Hematopoietic multipotent progenitor cell treated with erythropoietin and hydrocortisone succinate and interleukin-3 and kit ligand, for 8 days (in vitro differentiated cells): ENCODE measurements at regions not wholly inside any gene's neighbourhood (a gene's known extent, or its start where the extent isn't known, plus 50 kb on each side); places are given as distances from the start of the nearest gene placed in this dataset.
"Not testable (repeated sequence)": the region's sequence is repeated elsewhere in the genome, so short reads cannot be mapped to it uniquely, and the experiment has no call there.

Experiments used
- DNase-seq: peaks from one replicate; pipeline ENCODE4 v3.0.0-alpha.2; 2015

DNA sequence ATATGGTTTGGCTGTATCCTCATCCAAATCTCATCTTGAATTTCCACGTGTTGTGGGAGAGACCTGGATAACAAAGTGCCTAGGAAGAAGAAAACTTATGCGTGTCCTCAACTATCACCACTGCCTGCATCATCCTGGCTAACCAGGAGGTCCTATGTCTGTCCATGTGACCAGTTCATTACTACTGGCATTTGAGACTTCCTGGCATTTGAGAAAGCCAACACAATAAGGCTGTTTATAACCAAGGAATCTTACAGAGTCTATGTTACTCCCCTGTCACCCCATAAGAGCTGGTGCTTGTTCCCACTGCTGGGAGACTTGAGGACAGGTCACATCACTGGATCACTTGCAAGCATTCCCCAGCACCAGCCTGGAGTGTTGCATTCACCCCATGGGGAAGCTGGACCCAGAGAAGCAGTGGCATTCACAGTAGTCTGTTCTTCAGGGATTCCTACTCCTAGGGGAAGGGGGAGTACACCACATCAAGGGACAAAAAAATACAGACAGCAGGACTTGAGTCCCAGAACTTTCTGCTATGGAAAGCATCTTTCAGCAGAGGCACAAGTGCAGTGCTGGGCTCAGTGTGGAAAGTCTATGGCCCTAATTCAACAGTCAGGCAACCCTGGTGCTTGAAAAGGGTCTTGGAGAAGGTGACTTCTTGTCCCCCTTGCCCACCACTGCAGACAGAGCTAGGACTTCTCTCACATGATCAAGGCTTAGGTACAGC lies 717.1 kb downstream of the SEMA5A start:
- no peak for DNase-seq

GRCh38 chr5:8829323-8830029 lies 716.4 kb downstream of the SEMA5A start:
- DNase-seq = no peak

DNA sequence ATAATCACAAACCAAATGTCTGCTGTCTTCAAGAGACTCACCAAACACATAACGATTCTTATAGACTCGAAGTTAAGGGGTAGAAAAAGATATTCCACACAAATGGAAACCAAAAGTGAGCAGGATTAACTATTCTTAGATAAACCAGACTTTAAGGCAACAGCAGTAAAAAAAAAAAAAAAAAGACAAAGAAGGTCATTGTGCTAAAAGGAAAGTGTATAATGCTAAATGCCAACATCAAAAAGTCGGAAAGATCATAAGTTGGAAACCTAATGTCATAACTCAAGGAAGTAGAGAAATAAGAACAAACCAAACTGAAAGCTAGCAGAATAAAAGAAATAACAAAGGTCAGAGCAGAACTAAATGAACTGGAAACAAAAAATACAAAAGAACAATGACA lies 714.6 kb downstream of the SEMA5A start:
- no peak for DNase-seq

DNA sequence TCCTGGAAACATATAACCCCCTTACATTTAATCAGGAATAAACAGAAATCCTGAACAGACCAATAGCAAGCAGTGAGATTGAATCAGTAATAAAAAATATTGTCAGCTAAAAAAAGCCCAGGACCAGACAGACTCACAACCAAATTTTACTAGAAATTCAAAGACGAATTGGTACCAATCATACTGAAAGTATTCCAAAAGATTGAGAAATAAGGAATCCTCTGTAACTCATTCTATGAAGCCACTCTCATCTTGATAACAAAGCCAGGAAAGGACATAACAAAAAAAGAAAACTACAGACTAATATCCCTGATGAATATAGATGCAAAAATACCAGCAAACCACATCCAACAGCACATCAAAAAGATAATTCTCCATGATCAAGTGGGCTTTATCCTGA lies 714.0 kb downstream of the SEMA5A start:
- no peak for DNase-seq

DNA sequence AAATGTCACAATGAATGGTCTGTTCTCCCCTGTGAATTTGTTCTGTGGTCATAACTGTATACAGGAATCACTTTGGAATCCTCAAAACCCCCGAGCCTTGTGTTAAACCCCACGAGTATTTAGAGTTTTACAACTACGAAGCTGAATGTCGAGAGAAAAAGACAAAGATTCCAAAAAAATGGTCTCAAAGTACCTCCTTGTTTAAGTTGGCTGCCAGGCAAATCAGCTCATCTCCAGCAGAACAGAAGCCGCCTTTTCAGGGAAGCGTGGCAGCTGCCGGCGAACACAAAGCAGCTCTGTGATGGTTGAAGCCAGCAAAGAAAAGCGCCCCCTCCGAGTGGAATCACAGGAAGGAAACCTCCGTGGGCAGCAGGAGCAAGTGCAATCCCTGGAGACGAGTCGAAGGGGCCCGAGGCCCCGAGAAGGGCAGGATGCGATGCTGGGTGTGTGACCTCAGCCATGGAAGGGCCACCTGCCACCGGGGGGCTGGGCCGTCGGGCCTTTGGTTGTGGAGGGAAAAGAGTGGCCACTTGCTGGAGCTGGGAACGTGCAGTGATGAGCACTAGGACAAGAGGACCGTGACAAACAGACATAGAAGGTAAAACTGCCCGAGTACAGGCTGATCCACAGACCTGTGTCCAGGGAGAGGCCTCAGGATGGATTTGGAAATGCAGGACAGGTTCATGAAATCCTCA lies 706.4 kb downstream of the SEMA5A start:
- no peak for DNase-seq

GRCh38 chr5:8840237-8840636 lies 705.6 kb downstream of the SEMA5A start:
- DNase-seq = no peak

DNA sequence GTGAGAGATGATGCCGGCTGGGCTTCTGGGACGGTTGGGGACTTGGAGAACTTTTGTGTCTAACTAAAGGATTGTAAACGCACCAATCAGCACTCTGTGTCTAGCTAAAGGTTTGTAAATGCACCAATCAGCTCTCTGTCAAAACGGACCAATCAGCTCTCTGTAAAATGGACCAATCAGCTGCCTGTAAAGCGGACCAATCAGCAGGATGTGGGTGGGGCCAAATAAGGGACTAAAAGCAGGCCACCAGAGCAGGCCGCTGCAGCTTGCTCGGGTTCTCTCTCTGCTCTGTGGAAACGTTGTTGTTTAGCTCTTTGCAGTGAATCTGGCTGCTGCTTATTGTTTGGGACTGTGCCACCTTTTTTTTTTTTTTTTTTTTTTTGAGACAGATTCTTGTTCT lies 705.1 kb downstream of the SEMA5A start:
- not testable (repeated sequence) for DNase-seq

- DNase-seq = no peak
These were observed 702.8 kb downstream of the SEMA5A start for GRCh38 chr5:8842971-8843551.

GRCh38 chr5:8843771-8844170 lies 702.1 kb downstream of the SEMA5A start:
- no peak for DNase-seq

DNA sequence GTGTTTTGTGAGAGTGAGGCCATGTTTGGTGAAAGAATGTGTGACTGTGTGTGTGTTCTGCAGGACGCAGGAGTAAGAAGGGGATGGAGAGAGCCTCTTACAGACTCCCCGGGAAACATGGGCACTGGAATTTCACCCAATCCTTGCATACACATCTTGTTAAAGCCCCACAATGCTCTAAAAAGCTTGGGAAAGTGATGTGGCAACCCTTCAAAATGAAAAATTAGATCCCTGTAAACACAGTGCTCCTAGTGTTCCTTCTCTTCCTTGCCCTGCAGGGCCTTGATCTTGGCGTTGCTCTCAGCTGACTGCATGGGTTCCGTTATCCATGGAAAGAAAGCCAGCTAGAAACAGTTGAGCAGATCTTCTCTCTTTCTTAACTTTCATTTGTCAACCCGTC lies 701.7 kb downstream of the SEMA5A start:
- DNase-seq = no peak

DNA sequence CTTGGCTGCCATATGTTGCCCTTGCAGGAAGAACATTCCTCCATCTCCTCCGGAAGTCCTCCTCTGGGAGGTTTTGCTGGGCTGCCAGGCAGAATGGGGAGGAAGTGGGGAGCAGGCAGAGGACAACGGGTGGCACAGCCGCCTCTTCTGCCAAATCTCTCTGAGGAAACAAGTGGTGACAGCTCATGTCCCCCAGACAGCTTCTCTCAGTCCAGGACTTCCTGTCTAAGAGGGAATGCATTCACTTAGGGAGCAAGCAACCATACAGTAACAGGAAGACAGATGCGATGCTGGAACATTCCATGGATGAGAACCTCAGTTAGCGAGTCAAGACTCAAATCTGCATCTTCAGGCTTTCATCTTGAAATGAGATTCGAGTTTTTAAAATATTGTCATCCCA lies 701.0 kb downstream of the SEMA5A start:
- no peak for DNase-seq

DNA sequence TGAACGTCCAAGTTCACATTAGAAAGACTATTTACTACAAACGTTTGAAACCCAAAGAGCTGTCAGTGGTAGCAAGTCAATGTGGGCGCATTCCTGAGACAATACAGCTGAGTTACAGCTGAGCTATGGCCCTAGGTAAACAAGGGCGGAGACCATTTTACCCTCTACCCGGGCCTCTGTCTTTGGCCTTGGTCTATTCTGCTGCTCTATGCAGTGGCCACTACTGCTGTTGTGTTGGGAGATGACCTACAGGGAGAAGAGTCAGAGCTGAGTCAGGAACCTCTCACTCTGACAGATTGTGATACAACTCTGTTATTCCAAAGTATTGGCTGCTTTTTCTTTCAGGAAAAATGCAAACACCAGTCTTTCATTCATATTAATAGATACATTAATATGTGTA lies 700.6 kb downstream of the SEMA5A start:
- no peak for DNase-seq

DNA sequence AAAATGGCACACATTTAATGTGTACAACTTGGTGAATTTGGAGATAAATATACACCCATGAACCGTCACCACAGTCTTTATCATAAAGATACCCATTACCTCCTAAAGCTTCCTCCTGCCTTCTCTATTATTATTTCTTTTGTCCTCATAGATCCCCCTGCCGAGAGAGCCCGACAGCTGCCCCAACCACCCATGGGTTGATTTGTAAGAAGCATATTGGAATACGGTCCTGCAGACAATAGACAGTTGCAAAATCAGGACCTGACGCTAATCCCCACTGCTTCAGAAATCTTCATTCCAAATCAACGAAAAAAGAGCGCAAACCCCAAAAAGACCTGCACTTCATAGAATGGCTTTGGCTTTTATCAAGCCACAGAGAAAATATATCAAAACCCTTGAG lies 697.5 kb downstream of the SEMA5A start:
- DNase-seq = no peak

- DNase-seq = no peak
These were observed 696.8 kb downstream of the SEMA5A start for GRCh38 chr5:8848997-8849594.

GRCh38 chr5:8851101-8851500 lies 694.8 kb downstream of the SEMA5A start:
- no peak for DNase-seq

- DNase-seq = no peak
These were observed 688.8 kb downstream of the SEMA5A start for GRCh38 chr5:8857051-8857450.

DNA sequence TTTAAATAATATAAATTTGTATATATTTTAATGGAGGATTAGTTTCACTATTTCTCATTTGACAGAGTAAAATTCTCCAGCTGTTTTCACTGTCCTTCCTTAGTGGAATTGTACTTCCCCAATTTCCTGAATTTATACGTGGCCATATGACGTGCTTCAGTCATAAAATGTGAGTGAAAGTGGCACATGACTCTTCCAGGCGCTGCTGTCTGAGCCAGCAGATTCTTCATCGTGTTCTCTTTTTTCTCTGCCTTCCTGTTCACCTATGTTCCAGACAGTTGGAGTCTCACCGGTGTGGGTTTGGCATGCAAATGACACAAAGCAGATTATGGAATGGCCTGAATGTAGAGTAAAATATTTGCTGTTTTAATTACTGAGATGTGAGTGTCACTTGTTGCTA lies 684.1 kb downstream of the SEMA5A start:
- no peak for DNase-seq

DNA sequence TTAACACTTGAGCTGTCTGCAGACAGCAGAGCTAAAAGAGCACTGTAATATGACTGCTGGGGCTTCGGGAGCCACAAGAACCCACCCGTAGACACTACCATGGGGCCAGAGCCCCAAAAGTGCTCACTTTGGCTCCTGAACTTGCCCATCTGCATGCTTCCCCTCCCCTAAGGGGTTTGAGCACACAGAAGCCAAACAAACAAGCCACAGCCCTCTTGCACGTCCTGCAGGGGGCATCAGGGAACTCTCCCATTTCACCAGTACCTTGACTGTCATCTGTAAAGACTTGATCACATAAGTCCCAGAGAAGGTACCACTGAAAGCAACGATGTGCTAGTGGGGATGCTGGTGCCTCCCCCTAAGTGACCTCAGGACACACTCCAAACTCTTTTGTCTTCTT lies 681.8 kb downstream of the SEMA5A start:
- peak; percentile 4 for DNase-seq

GRCh38 chr5:8865266-8865665 lies 680.6 kb downstream of the SEMA5A start:
- DNase-seq = no peak

- DNase-seq = no peak
These were observed 680.0 kb downstream of the SEMA5A start for GRCh38 chr5:8865686-8866374.

- no peak for DNase-seq
These were observed 677.6 kb downstream of the SEMA5A start for GRCh38 chr5:8868283-8868682.

DNA sequence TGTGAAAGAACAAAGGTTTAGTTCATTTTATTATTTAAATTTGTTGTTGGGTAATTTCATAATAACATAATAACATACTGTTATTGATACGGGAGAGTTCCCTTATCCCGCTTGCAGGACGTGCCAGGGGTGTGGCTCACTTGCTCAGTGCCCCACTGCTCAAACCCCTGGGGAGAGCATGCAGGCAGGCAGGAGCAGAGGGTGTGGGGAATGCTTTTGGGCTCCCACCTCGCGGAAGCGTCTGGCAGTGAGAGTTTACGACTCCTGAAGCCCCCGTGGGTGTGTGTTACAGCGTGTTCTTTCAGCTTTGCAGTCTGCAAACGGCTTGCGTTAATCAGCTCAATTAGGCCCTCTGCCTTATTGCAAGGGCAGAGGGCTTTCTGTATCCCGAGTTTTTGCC lies 675.9 kb downstream of the SEMA5A start:
- no peak for DNase-seq
